ENCODE measurements at regions not wholly inside any gene's neighbourhood (a gene's known extent, or its start where the extent isn't known, plus 50 kb on each side); places are given as distances from the start of the nearest gene placed in this dataset.

GRCh38 chr1:106972074-106972473 lies 84.4 kb upstream of the PRMT6 start:
- no peaks in the 10 kb centered on the region for H3K4me1 Mint-ChIP-seq
- CTCF ChIA-PET, result no interaction called here

GRCh38 chr1:106975944-106976343 lies 80.5 kb upstream of the PRMT6 start:
- Histone ChIP-seq H3K79me2 (ENCODE audit: control insufficient read depth, insufficient read depth, low read length) (no peaks in the 10 kb centered on the region), H3K4me3 (ENCODE audit: control extremely low read depth in 1 of 5, extremely low read depth in 1 of 5, insufficient read depth in 1 of 5, low read depth in 2 of 5, low read length in 4 of 5) (no peak overlapping the region), H3K4me2 (replicated peaks; ENCODE audit: low read depth, low read length, poor library complexity, severe bottlenecking) (no peak overlapping the region), H3K36me3 (replicated peaks in 1 of 2; ENCODE audit: control extremely low read depth in 1 of 2, control insufficient read depth in 1 of 2, extremely low read depth in 1 of 2, insufficient read depth in 2 of 2, low read length in 1 of 2) (no peaks in the 10 kb centered on the region), H2AFZ (ENCODE audit: insufficient read depth, low read depth, low read length, poor library complexity, severe bottlenecking) (no peak overlapping the region), H4K20me1 (ENCODE audit: control insufficient read depth, insufficient read depth, low read length, poor library complexity, severe bottlenecking) (no peaks in the 10 kb centered on the region), H3K27ac (ENCODE audit: low read length in 2 of 2) (no peak overlapping the region), H3K27me3 (replicated peaks in 1 of 4; ENCODE audit: control extremely low read depth in 1 of 4, control insufficient read depth in 3 of 4, insufficient read depth in 4 of 4, low read length in 3 of 4) (no peaks in the 10 kb centered on the region), H3K9ac (ENCODE audit: low read length) (no peak overlapping the region), H3K9me3 (ENCODE audit: control extremely low read depth in 1 of 3, control insufficient read depth in 2 of 3, insufficient read depth in 1 of 3, low read length in 2 of 3) (no peaks in the 10 kb centered on the region), H3K4me1 (ENCODE audit: control insufficient read depth in 2 of 2, insufficient read depth in 2 of 2, low read length in 2 of 2) (no peaks in the 10 kb centered on the region)
- Mint-ChIP-seq H3K27me3 (peaks cover 7% of the 10 kb centered on the region), H3K9me3 (ENCODE audit: insufficient read depth) (no peaks in the 10 kb centered on the region), H3K4me1 (no peaks in the 10 kb centered on the region), H3K27ac (no peak overlapping the region), H3K4me3 (no peak overlapping the region)
- TF ChIP-seq EZH2 (IDR thresholded peaks at IDR 0.05; ENCODE audit: borderline replicate concordance, insufficient read depth, low read depth, low read length, poor library complexity, severe bottlenecking), result no peak
- no peak for TF ChIP-seq CTCF (IDR thresholded peaks at IDR 0.05)
- CTCF ChIA-PET, result no interaction called here
- intact Hi-C loops (cut with micrococcal nuclease), result no loop called here
- no peak for DNase-seq
- no peak for ATAC-seq (ENCODE audit: low read depth)
- 100% methylated on average over 1 of the region's 2 CpGs for WGBS (ENCODE audit: insufficient coverage)
- POLR2A ChIA-PET, result no interaction called here

More at GRCh38 chr1:106972074-106972473, 84.4 kb upstream of the PRMT6 start:
- Histone ChIP-seq H3K36me3 (replicated peaks in 1 of 2; ENCODE audit: control extremely low read depth in 1 of 2, control insufficient read depth in 1 of 2, extremely low read depth in 1 of 2, insufficient read depth in 2 of 2, low read length in 1 of 2) (no peaks in the 10 kb centered on the region), H3K27me3 (replicated peaks in 1 of 4; ENCODE audit: control extremely low read depth in 1 of 4, control insufficient read depth in 3 of 4, insufficient read depth in 4 of 4, low read length in 3 of 4) (no peaks in the 10 kb centered on the region), H4K20me1 (ENCODE audit: control insufficient read depth, insufficient read depth, low read length, poor library complexity, severe bottlenecking) (no peaks in the 10 kb centered on the region), H3K79me2 (ENCODE audit: control insufficient read depth, insufficient read depth, low read length) (no peaks in the 10 kb centered on the region), H3K9ac (ENCODE audit: low read length) (no peak overlapping the region), H3K4me2 (replicated peaks; ENCODE audit: low read depth, low read length, poor library complexity, severe bottlenecking) (no peak overlapping the region), H3K9me3 (ENCODE audit: control extremely low read depth in 1 of 3, control insufficient read depth in 2 of 3, insufficient read depth in 1 of 3, low read length in 2 of 3) (no peaks in the 10 kb centered on the region), H3K4me1 (ENCODE audit: control insufficient read depth in 2 of 2, insufficient read depth in 2 of 2, low read length in 2 of 2) (no peaks in the 10 kb centered on the region), H3K27ac (ENCODE audit: low read length in 2 of 2) (no peak overlapping the region), H2AFZ (ENCODE audit: insufficient read depth, low read depth, low read length, poor library complexity, severe bottlenecking) (no peak overlapping the region), H3K4me3 (ENCODE audit: control extremely low read depth in 1 of 5, extremely low read depth in 1 of 5, insufficient read depth in 1 of 5, low read depth in 2 of 5, low read length in 4 of 5) (no peak overlapping the region)
- no peak for ATAC-seq (ENCODE audit: low read depth)
- Mint-ChIP-seq H3K27ac (no peak overlapping the region), H3K27me3 (no peaks in the 10 kb centered on the region), H3K4me3 (no peak overlapping the region), H3K9me3 (ENCODE audit: insufficient read depth) (no peaks in the 10 kb centered on the region)
- POLR2A ChIA-PET, result no interaction called here
- intact Hi-C loops (cut with micrococcal nuclease), result no loop called here
- WGBS (ENCODE audit: insufficient coverage), result 33% methylated on average over 1 of the region's 2 CpGs
- DNase-seq, result no peak
- TF ChIP-seq EZH2 (IDR thresholded peaks at IDR 0.05; ENCODE audit: borderline replicate concordance, insufficient read depth, low read depth, low read length, poor library complexity, severe bottlenecking) (no peak), CTCF (IDR thresholded peaks at IDR 0.05) (no peak)
